GM12874 (cell line): ENCODE measurements at regions not wholly inside any gene's neighbourhood (a gene's known extent, or its start where the extent isn't known, plus 50 kb on each side); places are given as distances from the start of the nearest gene placed in this dataset.

Source experiments
- TF ChIP-seq, protein P1 (sequence below): IDR thresholded peaks from 2 replicates; pipeline ENCODE4 v1.5.1; 2011; ENCODE audit warnings: low read depth, mild to moderate bottlenecking, control low read depth, low read length, moderate library complexity; ENCODE audit not compliant: insufficient read depth

DNA sequence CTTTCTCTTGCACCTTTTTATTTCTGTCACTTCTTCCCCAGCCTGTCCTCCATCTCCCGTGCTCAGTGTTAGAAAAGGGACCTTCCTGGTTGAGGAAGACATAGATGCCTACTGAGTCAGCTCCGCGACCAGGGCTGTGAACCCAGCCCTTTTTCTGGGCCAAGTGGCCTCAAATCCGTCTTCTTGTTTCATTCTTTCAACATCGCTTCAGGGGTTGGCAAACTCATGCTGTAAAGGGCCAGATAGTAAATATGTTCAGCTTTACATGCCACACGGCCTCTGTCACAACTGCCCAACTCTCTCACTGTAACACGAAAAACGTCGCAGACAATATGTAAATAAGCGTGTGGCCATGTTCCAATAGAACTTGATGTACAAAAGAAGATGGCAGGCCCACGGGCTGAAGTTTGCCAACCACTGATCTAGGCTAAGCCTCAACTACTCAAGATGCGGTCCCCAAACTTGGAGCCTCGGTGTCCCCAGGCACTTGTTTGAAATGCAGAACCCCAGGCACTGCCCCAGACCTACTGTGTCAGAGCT lies 338.4 kb downstream of the MN1 start:
- TF ChIP-seq, protein P1, sequence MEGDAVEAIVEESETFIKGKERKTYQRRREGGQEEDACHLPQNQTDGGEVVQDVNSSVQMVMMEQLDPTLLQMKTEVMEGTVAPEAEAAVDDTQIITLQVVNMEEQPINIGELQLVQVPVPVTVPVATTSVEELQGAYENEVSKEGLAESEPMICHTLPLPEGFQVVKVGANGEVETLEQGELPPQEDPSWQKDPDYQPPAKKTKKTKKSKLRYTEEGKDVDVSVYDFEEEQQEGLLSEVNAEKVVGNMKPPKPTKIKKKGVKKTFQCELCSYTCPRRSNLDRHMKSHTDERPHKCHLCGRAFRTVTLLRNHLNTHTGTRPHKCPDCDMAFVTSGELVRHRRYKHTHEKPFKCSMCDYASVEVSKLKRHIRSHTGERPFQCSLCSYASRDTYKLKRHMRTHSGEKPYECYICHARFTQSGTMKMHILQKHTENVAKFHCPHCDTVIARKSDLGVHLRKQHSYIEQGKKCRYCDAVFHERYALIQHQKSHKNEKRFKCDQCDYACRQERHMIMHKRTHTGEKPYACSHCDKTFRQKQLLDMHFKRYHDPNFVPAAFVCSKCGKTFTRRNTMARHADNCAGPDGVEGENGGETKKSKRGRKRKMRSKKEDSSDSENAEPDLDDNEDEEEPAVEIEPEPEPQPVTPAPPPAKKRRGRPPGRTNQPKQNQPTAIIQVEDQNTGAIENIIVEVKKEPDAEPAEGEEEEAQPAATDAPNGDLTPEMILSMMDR = no peak

GRCh38 chr22:27466229-27466628 lies 335.3 kb downstream of the MN1 start:
- TF ChIP-seq, protein P1 = no peak

DNA sequence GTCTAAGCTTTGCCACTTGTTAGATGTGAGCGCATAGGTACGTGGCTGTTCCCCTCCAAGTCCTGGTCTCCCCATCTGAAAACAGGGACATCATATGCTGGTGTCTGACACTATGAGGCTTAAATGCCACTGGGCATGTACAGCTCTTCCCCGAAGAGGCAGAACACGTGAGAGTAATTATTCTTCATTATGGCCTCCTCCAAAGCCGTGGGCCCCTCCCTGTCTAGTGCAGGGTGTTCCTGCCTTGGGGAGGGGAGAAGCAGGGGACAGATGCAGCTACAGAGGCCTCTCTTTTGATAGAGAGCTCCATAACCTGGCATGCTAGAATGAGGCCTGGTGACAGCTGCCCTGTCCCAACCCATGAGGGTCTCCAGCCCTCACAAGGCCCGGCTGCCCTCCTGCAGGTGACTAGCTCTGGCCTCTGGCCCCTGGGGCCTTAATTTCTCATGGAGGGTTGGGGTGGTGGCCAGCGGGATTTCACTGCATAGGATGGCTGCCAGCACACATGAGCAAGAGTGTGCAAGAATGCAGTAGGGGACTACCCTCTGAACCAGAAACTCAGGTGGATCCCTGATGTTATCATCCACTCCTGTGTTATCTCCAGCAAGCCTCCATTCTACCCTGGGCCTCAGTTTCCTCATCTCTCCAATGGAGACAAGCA lies 334.6 kb downstream of the MN1 start:
- TF ChIP-seq, protein P1 = no peak

DNA sequence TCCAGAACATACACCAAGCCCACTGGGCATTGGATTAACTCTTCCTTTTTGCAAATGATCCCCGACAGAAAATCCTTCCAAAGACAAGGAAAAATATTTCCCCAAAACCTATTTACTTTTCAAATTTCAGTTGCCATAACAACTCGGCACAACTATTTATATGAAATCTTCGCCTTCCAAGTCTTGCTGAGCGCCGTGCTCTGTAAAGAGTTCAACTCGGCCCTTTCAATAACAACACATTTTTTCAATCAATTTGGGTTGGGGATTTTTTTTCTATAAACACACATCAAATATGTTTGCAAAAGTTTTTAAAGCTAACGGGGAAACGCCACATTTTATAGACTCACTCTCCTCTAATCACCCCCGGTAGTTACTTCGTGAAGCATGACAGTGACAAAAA lies 333.8 kb downstream of the MN1 start:
- TF ChIP-seq, protein P1 = no peak

DNA sequence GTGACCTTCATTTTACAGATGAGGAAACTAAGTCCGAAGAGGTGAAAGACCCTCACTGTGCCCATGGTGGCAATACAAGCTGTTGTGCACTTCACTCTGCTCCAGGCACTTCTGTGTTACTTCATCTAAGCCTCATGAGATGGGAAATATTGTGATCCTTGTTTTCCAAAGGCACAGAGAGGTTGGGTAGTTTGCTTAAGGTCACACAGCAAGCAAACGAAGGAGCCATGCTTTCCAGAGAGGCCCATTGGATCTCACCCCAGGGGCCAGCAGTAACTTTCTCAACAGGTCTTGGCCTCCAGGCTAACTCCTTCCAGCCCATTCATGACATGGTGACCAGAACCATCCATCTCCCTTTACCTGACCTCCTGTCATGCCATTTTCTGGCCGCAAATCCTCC lies 332.8 kb downstream of the MN1 start:
- TF ChIP-seq, protein P1 = no peak

- TF ChIP-seq, protein P1 = no peak
These were observed 331.3 kb downstream of the MN1 start for GRCh38 chr22:27470169-27470772.

- TF ChIP-seq, protein P1 = no peak
These were observed 328.6 kb downstream of the MN1 start for GRCh38 chr22:27472975-27473374.
